ENCODE measurements at regions not wholly inside any gene's neighbourhood (a gene's known extent, or its start where the extent isn't known, plus 50 kb on each side); places are given as distances from the start of the nearest gene placed in this dataset.

DNA sequence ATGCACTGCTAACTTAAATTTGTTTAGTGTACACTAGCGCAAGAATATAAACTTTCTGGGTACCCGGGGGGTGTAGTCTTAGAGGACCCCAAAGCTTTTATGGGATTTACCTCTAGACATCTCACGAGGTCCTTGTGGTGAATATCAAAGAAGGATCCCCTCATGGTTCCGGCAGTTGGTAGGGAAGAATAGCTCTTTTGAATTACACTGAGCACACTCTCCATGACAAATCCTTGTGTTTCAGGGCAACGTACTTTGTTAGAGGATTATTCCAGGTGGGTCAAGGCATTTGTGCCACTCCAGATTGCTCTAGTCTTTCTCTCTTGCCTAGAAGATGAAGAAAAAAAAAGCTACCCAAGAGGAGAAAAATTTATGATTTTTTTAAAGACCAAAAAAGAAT lies 387.6 kb downstream of the PDHA2 start:
- TF ChIP-seq, protein P1, sequence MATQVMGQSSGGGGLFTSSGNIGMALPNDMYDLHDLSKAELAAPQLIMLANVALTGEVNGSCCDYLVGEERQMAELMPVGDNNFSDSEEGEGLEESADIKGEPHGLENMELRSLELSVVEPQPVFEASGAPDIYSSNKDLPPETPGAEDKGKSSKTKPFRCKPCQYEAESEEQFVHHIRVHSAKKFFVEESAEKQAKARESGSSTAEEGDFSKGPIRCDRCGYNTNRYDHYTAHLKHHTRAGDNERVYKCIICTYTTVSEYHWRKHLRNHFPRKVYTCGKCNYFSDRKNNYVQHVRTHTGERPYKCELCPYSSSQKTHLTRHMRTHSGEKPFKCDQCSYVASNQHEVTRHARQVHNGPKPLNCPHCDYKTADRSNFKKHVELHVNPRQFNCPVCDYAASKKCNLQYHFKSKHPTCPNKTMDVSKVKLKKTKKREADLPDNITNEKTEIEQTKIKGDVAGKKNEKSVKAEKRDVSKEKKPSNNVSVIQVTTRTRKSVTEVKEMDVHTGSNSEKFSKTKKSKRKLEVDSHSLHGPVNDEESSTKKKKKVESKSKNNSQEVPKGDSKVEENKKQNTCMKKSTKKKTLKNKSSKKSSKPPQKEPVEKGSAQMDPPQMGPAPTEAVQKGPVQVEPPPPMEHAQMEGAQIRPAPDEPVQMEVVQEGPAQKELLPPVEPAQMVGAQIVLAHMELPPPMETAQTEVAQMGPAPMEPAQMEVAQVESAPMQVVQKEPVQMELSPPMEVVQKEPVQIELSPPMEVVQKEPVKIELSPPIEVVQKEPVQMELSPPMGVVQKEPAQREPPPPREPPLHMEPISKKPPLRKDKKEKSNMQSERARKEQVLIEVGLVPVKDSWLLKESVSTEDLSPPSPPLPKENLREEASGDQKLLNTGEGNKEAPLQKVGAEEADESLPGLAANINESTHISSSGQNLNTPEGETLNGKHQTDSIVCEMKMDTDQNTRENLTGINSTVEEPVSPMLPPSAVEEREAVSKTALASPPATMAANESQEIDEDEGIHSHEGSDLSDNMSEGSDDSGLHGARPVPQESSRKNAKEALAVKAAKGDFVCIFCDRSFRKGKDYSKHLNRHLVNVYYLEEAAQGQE (IDR thresholded peaks at IDR 0.05; ENCODE audit: low read depth): no peak
- no peak for TF ChIP-seq NFIC (IDR thresholded peaks at IDR 0.05)

Data from Ishikawa (cell line).